Activated naive CD4-positive, alpha-beta T cell treated with anti-CD3 and anti-CD28 coated beads for 36 hours (primary cell): ENCODE measurements at regions not wholly inside any gene's neighbourhood (a gene's known extent, or its start where the extent isn't known, plus 50 kb on each side); places are given as distances from the start of the nearest gene placed in this dataset.

Experiments
- CTCF ChIA-PET: fragments of 350-600 bp; sonication (Branson Sonifier 250); formaldehyde crosslinking; loops from one replicate; lab custom pipeline; 2021; ENCODE audit warnings: antibody characterized with exemption; lab: Charles Lee
- DNase-seq: peaks from one replicate; pipeline ENCODE4 v3.0.0-alpha.2; 2020
- H3K27ac Mint-ChIP-seq: one replicate; pipeline ENCODE4 v1.8.0; 2021; ENCODE audit warnings: mild to moderate bottlenecking, mixed read lengths
- H3K27me3 Mint-ChIP-seq: one replicate; pipeline ENCODE4 v1.8.0; 2021; ENCODE audit warnings: low read depth, mixed read lengths
- H3K36me3 Mint-ChIP-seq: one replicate; pipeline ENCODE4 v1.8.0; 2021; ENCODE audit warnings: low read depth, mixed read lengths
- H3K4me1 Mint-ChIP-seq: one replicate; pipeline ENCODE4 v1.8.0; 2021; ENCODE audit warnings: low read depth, mixed read lengths
- H3K4me3 Mint-ChIP-seq: one replicate; pipeline ENCODE4 v1.8.0; 2021; ENCODE audit warnings: mild to moderate bottlenecking, moderate library complexity, mixed read lengths
- H3K9me3 Mint-ChIP-seq: one replicate; pipeline ENCODE4 v1.8.0; 2021; ENCODE audit warnings: mixed read lengths
- intact Hi-C: fragments of 100-400 bp; cut with micrococcal nuclease; formaldehyde crosslinking; loops from one replicate; pipeline ENCODE4 v1.15.1; 2023

DNA sequence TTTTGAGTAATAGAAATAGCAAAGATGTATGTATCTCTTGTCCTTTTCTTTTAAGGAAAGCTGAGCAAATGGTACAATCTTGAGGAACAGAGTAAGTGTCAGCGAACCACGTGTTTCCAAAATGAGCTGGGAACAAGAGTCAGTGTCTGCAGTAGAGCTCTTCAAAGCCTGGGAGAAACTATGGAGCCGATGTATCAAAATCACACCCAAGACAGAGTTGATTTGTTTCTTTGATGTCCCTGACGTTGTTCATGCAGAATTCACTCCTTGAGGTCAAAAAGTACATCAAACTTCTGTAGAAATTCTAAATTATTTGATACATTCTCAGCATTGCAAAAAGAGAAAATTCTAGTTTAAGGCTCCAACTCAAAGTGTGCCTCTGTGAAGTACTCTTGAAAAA, 216.5 kb downstream of the SKIDA1 start:
- Mint-ChIP-seq H3K9me3 (no peaks in the 10 kb centered on the region), H3K4me1 (no peaks in the 10 kb centered on the region), H3K27me3 (no peaks in the 10 kb centered on the region), H3K27ac (no peak overlapping the region), H3K4me3 (no peak overlapping the region), H3K36me3 (no peaks in the 10 kb centered on the region)
- no peak for DNase-seq
- intact Hi-C loops, result no loop called here
- CTCF ChIA-PET, result no interaction called here

DNA sequence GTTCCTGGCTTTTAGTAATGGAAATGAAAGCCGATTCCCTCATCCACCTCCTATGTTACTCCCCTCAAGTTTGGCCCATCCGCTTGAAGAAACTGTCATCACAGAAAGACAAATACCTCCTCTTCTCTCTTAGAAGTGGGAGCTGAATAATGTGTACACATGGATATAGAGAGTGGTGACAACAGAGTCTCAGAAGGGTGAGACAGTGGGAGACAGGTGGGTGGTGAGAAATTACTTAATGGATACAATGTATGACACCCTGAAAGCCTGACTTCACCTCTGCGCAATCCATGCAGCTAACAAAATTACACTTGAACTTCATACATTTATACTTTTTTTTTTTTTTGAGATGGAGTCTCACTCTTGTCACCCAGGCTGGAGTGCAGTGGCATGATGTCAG, 217.5 kb downstream of the SKIDA1 start:
- no peak for DNase-seq
- Mint-ChIP-seq H3K4me1 (no peaks in the 10 kb centered on the region), H3K9me3 (no peaks in the 10 kb centered on the region), H3K4me3 (no peak overlapping the region), H3K36me3 (no peaks in the 10 kb centered on the region), H3K27me3 (no peaks in the 10 kb centered on the region), H3K27ac (no peak overlapping the region)
- CTCF ChIA-PET, result no interaction called here
- intact Hi-C loops, result no loop called here

DNA sequence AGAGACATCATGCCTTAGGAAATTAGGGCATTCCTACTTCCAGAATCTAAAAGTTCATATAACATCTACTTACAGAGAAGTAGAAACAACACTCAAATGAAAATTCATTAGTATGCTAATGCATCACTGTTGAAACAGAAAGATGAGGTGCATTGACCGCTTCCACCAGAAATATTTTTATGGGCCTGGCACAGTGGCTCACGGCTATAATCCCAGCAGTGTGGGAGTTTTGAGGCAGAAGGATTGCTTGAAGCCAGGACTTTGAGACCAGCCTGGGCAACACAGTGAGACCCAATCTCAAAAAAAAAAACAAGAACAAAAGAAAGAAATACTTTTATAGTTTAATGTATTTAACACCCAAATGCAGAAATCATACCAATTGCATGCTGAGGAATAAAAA, 220.9 kb downstream of the SKIDA1 start:
- Mint-ChIP-seq H3K4me3 (no peak overlapping the region), H3K36me3 (no peaks in the 10 kb centered on the region), H3K9me3 (no peaks in the 10 kb centered on the region), H3K27ac (no peak overlapping the region), H3K4me1 (no peaks in the 10 kb centered on the region), H3K27me3 (peaks cover 2% of the 10 kb centered on the region)
- intact Hi-C loops, result no loop called here
- CTCF ChIA-PET, result no interaction called here
- no peak for DNase-seq

DNA sequence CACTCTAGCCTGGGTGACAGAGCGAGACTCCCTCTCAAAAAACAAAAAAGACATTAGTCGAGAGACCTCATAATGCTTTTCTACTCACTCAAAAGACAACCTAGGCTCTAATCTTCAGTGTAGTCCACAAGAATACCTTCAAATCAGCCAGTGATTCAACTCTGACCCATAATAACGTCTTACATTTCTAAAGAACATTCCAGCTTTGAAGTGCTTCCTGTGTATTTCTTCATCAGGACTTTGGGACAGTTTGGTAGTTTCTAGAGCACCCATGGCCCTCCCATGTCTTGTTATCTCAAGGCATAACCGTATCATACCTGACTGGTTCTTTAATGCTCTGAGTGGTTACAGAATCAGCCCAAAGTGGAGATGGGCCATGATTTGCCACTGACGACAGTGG, 221.3 kb downstream of the SKIDA1 start:
- intact Hi-C loops, result no loop called here
- H3K9me3 Mint-ChIP-seq, result no peaks in the 10 kb centered on the region
- H3K4me1 Mint-ChIP-seq, result no peaks in the 10 kb centered on the region
- H3K27me3 Mint-ChIP-seq, result peaks cover 2% of the 10 kb centered on the region
- no peak overlapping the region for H3K4me3 Mint-ChIP-seq
- no peak overlapping the region for H3K27ac Mint-ChIP-seq
- no peak for DNase-seq
- CTCF ChIA-PET, result no interaction called here
- no peaks in the 10 kb centered on the region for H3K36me3 Mint-ChIP-seq

DNA sequence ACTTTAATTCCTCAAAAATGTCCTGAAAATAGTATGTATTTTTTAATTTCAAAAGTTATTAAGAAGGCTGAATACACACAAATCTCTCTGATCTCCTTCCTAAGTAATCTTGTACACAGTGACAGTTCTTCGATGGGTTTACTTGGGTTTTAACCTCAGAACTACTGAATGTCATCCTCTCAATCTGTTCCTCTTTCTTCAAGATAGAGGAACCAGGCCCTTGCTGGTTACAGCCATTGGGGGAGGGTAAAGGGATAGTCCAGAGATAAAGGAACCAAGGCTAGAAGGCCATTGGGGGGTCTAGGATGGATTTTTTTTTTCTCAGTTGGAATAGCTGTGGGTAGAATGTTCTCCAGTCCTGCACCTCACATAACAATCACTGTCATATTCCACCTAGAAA, 224.9 kb downstream of the SKIDA1 start:
- intact Hi-C loops, result no loop called here
- H3K9me3 Mint-ChIP-seq, result no peaks in the 10 kb centered on the region
- H3K4me3 Mint-ChIP-seq, result no peak overlapping the region
- H3K27ac Mint-ChIP-seq, result no peak overlapping the region
- no peak for DNase-seq
- CTCF ChIA-PET, result no interaction called here
- H3K27me3 Mint-ChIP-seq, result peaks cover 6% of the 10 kb centered on the region
- no peaks in the 10 kb centered on the region for H3K4me1 Mint-ChIP-seq
- H3K36me3 Mint-ChIP-seq, result no peaks in the 10 kb centered on the region

DNA sequence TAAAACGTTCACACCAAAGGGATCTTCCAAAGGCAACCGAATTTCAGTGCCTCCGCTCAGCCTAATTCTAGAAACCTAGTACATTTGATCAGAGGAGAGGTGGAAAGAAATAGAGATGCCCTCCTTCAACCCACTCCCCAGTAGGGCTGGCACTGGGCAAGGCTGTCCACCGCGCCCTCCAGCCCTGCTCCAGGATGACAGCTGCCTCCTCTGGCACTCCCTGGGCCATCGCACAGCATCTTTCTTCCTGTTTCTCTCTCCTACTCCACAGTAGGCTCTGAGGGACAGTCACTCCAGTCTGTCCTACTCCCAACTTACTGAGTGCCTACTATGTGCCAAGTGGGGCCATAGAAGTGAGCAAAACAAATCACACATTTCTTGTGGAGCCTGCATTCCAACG, 226.2 kb downstream of the SKIDA1 start:
- CTCF ChIA-PET, result no interaction called here
- Mint-ChIP-seq H3K36me3 (no peaks in the 10 kb centered on the region), H3K9me3 (no peaks in the 10 kb centered on the region), H3K4me1 (no peaks in the 10 kb centered on the region), H3K27me3 (peaks cover 12% of the 10 kb centered on the region), H3K4me3 (no peak overlapping the region), H3K27ac (no peak overlapping the region)
- intact Hi-C loops, result no loop called here
- no peak for DNase-seq

DNA sequence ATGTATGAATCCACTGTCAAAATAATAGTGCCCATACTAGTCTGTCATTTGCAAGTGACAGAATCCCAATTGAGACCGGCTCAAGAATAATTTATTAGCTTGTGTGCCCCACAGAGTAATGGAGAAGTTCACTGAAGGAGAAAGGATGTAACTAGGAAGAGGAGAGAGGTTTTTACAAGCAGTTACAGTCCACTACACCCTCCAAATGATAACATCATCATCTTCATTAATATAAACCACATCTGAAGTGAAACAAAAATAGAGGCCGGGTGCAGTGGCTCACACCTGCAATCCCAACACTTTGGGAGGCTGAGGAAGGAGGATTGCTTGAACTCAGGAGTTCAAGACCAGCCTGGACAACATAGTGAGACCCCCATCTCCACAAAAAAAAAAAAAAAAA, 226.8 kb downstream of the SKIDA1 start:
- no peak for DNase-seq
- H3K4me1 Mint-ChIP-seq, result no peaks in the 10 kb centered on the region
- H3K9me3 Mint-ChIP-seq, result no peaks in the 10 kb centered on the region
- CTCF ChIA-PET, result no interaction called here
- no peak overlapping the region for H3K4me3 Mint-ChIP-seq
- H3K36me3 Mint-ChIP-seq, result no peaks in the 10 kb centered on the region
- H3K27ac Mint-ChIP-seq, result no peak overlapping the region
- intact Hi-C loops, result no loop called here
- peaks cover 15% of the 10 kb centered on the region for H3K27me3 Mint-ChIP-seq

DNA sequence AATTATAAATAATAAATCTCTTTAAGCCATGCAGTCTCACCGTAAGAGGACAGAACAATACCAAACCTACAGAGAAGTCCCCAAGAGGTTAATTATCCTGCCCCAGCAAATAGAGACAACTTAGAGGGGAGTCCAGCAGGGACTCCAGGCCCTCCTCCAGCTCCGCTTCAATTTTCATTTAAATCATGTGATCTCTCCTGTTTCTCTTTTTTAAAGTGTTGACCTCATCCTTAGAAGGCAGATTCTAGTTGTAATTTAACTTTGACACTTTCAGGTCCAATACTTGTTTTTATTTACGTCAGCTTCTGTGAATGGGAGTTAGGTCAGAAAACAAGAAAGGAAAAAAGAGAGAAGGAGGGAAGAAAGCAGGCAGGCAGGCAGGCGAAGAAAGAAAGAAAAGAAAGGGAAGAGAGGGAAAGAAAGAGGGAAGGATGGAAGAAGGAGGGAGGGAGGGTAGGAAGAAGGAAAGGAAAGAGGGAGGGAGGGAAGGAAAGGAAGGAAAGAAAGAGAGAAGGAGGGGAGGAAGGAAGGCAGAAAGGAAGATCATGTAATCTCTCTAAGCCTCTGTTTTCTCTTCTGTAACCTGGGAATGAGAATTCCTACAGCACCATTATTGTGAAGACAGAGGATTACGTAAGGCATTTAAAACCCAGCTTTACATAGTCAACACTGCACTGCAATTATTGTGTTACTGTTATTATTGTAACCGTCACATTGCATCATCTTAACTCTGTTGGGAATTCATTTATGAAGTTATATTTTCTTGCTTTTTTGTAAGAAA, 227.7 kb downstream of the SKIDA1 start:
- no peaks in the 10 kb centered on the region for H3K9me3 Mint-ChIP-seq
- no peak for DNase-seq
- H3K36me3 Mint-ChIP-seq, result no peaks in the 10 kb centered on the region
- peaks cover 6% of the 10 kb centered on the region for H3K4me1 Mint-ChIP-seq
- H3K4me3 Mint-ChIP-seq, result no peak overlapping the region
- H3K27me3 Mint-ChIP-seq, result peaks cover 22% of the 10 kb centered on the region
- no peak overlapping the region for H3K27ac Mint-ChIP-seq
- intact Hi-C loops, result no loop called here
- CTCF ChIA-PET, result interaction anchor here (0.7 kb wide), 1 partner anchor 1090 kb away, joined by 3 read pairs; no protein-coding TSS in a partner anchor

DNA sequence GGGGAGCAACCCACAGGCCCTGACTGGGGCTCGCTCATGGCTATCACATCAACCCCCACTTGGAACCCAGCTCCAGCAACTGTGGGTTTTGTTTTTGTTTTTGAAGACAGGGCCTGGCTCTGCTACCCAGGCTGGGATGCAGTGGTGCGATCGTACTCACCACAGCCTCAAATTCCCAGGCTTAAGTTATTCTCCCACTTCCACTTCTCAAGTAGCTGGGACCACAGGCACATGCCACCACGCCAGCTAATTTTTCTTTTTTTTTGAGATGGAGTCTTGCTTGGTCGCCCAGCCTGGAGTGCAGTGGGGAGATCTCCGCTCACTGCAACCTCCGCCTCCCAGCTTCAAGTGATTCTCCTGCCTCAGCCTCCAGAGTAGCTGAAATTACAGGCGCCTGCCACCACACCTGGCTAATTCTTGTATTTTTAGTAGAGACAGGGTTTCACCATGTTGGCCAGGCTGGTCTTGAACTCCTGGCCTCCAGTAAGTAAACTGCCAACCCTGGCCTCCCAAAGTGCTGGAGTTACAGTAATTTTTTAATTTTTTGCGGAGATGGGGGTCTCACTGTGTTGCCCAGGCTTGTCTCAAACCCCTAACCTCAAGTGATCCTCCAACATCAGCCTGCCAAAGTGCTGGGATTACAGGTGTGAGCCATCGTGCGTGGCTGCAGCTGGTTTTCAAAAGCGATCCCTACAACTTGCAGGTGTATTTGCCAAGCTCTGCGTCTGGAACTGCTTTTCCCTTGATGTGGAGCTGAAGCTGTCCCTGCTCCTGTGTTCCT, 228.7 kb downstream of the SKIDA1 start:
- no peak for DNase-seq
- peaks cover 9% of the 10 kb centered on the region for H3K4me1 Mint-ChIP-seq
- H3K27me3 Mint-ChIP-seq, result peaks cover 24% of the 10 kb centered on the region
- intact Hi-C loops, result no loop called here
- H3K36me3 Mint-ChIP-seq, result no peaks in the 10 kb centered on the region
- no peaks in the 10 kb centered on the region for H3K9me3 Mint-ChIP-seq
- CTCF ChIA-PET, result no interaction called here
- no peak overlapping the region for H3K4me3 Mint-ChIP-seq
- H3K27ac Mint-ChIP-seq, result no peak overlapping the region

DNA sequence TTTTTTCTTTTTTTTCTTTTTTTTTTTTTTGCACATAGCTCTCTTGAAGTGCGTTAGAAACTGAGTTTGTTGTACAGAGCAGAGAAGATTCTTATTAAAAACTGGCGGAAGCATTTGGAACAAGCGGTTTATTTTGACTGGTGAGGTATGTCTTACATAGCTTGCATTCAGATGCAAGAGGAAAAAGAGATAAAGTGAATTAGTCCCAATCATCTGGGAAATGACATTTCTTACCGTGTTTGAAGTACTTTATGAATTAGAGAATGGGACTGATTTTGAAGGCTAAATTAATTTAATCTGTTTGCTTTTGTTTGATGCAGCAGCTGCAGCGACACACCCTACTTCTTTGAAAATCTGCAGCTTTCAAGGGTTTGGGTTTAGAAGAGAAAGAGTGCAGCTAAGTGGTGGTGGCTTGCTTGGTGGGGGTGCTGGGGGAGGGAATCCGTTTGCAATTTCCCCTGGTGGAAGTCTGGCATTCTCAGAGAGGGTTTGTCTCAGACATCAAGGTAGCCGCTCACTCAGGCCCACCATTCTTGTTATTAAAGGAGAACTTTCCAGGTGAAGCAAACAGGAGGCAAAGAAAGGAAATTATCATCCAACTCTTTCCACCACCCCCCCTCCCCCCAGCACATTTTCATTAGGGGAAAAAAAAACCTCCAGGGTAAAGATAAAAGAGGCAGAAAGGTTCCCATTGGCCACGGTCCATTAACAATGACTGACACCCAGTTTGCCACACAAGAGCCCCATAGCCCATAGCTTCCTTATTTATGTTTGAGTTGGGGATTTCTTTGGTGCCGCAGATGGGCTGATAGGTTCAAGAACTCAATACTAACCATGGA, 231.7 kb downstream of the SKIDA1 start:
- intact Hi-C loops, result no loop called here
- no peaks in the 10 kb centered on the region for H3K36me3 Mint-ChIP-seq
- H3K27me3 Mint-ChIP-seq, result peaks cover 25% of the 10 kb centered on the region
- no peaks in the 10 kb centered on the region for H3K9me3 Mint-ChIP-seq
- H3K4me3 Mint-ChIP-seq, result no peak overlapping the region
- peaks cover 9% of the 10 kb centered on the region for H3K4me1 Mint-ChIP-seq
- DNase-seq, result no peak
- no peak overlapping the region for H3K27ac Mint-ChIP-seq
- CTCF ChIA-PET, result interaction anchor here (0.6 to 0.8 kb wide), 3 partner anchors 15 to 201 kb away, joined by 4 read pairs; no protein-coding TSS in a partner anchor

DNA sequence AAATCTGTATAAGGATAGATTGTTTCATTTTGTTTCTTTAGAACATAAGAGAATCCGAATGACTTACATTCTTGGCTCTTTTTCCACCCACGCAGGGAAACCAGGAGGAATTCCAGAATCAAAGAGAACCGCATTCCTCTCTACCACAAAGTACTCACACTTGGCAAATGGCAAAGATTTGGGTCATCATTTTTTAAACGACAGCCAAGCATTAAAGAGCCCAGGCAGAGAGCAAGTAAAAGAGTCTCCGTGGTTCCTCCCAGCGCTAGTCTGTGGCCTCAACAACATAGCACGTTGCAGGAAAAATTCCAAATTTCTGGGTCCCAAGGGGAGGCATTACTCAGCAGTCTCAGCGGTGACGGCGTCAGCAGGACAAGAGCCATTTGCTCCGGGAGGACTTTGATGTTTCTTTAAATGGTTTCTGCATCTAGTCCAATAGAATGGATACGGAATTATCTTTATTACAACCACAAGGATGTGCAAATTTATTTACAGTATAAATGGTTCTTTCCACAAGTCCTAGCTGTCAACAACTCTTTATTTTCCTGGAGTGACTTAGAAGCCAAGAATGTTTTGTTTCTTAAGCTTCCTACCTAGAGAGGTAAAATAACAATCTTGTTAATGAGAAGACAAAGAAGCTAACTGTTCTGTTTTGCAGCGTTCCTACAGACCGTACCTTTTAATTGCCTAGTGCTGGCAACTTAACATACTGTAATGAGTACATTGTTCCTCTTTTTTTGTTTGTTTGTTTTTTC, 232.5 kb downstream of the SKIDA1 start:
- Mint-ChIP-seq H3K36me3 (no peaks in the 10 kb centered on the region), H3K27ac (no peak overlapping the region), H3K4me3 (no peak overlapping the region), H3K4me1 (peaks cover 9% of the 10 kb centered on the region), H3K27me3 (peaks cover 25% of the 10 kb centered on the region), H3K9me3 (no peaks in the 10 kb centered on the region)
- DNase-seq, result no peak
- intact Hi-C loops, result no loop called here
- CTCF ChIA-PET, result interaction anchor here (0.6 to 0.8 kb wide), 3 partner anchors 14 to 202 kb away, joined by 4 read pairs; no protein-coding TSS in a partner anchor
